ENCODE measurements at regions not wholly inside any gene's neighbourhood (a gene's known extent, or its start where the extent isn't known, plus 50 kb on each side); places are given as distances from the start of the nearest gene placed in this dataset.

- TF ChIP-seq CTCF (IDR thresholded peaks at IDR 0.05; ENCODE audit: insufficient read depth, low read depth, low read length) (no peak), EZH2 (IDR thresholded peaks at IDR 0.05; ENCODE audit: insufficient read depth, low read length) (no peak)
Measured at GRCh38 chr19:13604902-13605586, 98.8 kb upstream of the CACNA1A start.
